H9 (cell line): ENCODE measurements at regions not wholly inside any gene's neighbourhood (a gene's known extent, or its start where the extent isn't known, plus 50 kb on each side); places are given as distances from the start of the nearest gene placed in this dataset.

Experiments used
- DNase-seq: peaks from one replicate; pipeline ENCODE4 v3.0.0-alpha.2; 2017
- H2AFZ ChIP-seq: one replicate; pipeline ENCODE4 v1.6.1; 2013; ENCODE audit warnings: mild to moderate bottlenecking, low read length, control low read depth, moderate library complexity
- H2AK5ac ChIP-seq: 2 replicates; pipeline ENCODE4 v1.6.1; 2013; ENCODE audit warnings: low read length, control low read depth, mixed read lengths; ENCODE audit not compliant: insufficient read length
- H2BK120ac ChIP-seq: one replicate; pipeline ENCODE4 v1.6.1; 2013; ENCODE audit warnings: low read depth, mild to moderate bottlenecking, low read length, control low read depth, inconsistent platforms; ENCODE audit not compliant: poor library complexity, severe bottlenecking
- H2BK12ac ChIP-seq: 2 replicates; pipeline ENCODE4 v1.6.1; 2013; ENCODE audit warnings: low read length, control low read depth, mixed read lengths, low read depth; ENCODE audit not compliant: insufficient read length
- H2BK15ac ChIP-seq: 2 replicates; pipeline ENCODE4 v1.6.1; 2013; ENCODE audit warnings: low read depth, low read length, control low read depth
- H2BK20ac ChIP-seq: one replicate; pipeline ENCODE4 v1.6.1; 2013; ENCODE audit warnings: low read depth, mild to moderate bottlenecking, low read length, control low read depth, inconsistent platforms; ENCODE audit not compliant: poor library complexity, severe bottlenecking
- H2BK5ac ChIP-seq: 2 replicates; pipeline ENCODE4 v1.6.1; 2013; ENCODE audit warnings: low read length, control low read depth, mixed read lengths; ENCODE audit not compliant: insufficient read length
- H3K14ac ChIP-seq: 2 replicates; pipeline ENCODE4 v1.6.1; 2013; ENCODE audit warnings: low read length, control low read depth; ENCODE audit not compliant: insufficient read depth
- H3K18ac ChIP-seq: 2 replicates; pipeline ENCODE4 v1.6.1; 2013; ENCODE audit warnings: low read depth, mild to moderate bottlenecking, mixed read lengths, low read length, control low read depth; ENCODE audit not compliant: insufficient read length
- H3K23ac ChIP-seq: 2 replicates; pipeline ENCODE4 v1.6.1; 2013; ENCODE audit warnings: low read length, control low read depth, mixed read lengths, low read depth; ENCODE audit not compliant: insufficient read length
- H3K23me2 ChIP-seq: 2 replicates; pipeline ENCODE4 v1.6.1; 2013; ENCODE audit warnings: low read depth, mild to moderate bottlenecking, mixed read lengths, low read length, control low read depth; ENCODE audit not compliant: insufficient read length, poor library complexity, severe bottlenecking
- H3K27ac ChIP-seq: 2 replicates; pipeline ENCODE4 v1.5.1; 2013; ENCODE audit warnings: low read length, control low read depth, mixed read lengths, low read depth; ENCODE audit not compliant: insufficient read length
- H3K27me3 ChIP-seq: 2 replicates; pipeline ENCODE4 v1.6.1; 2013; ENCODE audit warnings: low read length, control low read depth, inconsistent platforms; ENCODE audit not compliant: insufficient read depth
- H3K4ac ChIP-seq: 2 replicates; pipeline ENCODE4 v1.6.1; 2013; ENCODE audit warnings: low read depth, mild to moderate bottlenecking, control low read depth, inconsistent platforms, low read length, moderate library complexity
- H3K4me1 ChIP-seq: 2 replicates; pipeline ENCODE4 v1.6.1; 2013; ENCODE audit warnings: low read length, control low read depth, inconsistent platforms; ENCODE audit not compliant: insufficient read depth
- H3K4me2 ChIP-seq: 2 replicates; pipeline ENCODE4 v1.6.1; 2013; ENCODE audit warnings: low read length, control low read depth, mixed read lengths; ENCODE audit not compliant: insufficient read length, insufficient read depth
- H3K56ac ChIP-seq: 2 replicates; pipeline ENCODE4 v1.6.1; 2013; ENCODE audit warnings: low read depth, mild to moderate bottlenecking, mixed read lengths, low read length, control low read depth; ENCODE audit not compliant: insufficient read length
- H3K79me1 ChIP-seq: 2 replicates; pipeline ENCODE4 v1.6.1; 2013; ENCODE audit warnings: low read depth, mild to moderate bottlenecking, moderate library complexity, low read length, control low read depth, inconsistent platforms; ENCODE audit not compliant: insufficient read depth, poor library complexity, severe bottlenecking
- H3K79me2 ChIP-seq: 2 replicates; pipeline ENCODE4 v1.6.1; 2013; ENCODE audit warnings: low read length, control low read depth, inconsistent platforms; ENCODE audit not compliant: insufficient read depth
- H3K9ac ChIP-seq: 2 replicates; pipeline ENCODE4 v1.6.1; 2013; ENCODE audit warnings: low read length, control low read depth, mixed read lengths; ENCODE audit not compliant: insufficient read length; ENCODE audit errors: extremely low read depth
- H3K9me3 ChIP-seq: one replicate; pipeline ENCODE4 v1.6.1; 2013; ENCODE audit warnings: low read depth, low read length, inconsistent platforms; ENCODE audit not compliant: control insufficient read depth
- H3T11ph ChIP-seq: one replicate; pipeline ENCODE4 v1.6.1; 2013; ENCODE audit warnings: mild to moderate bottlenecking, low read length, control low read depth, inconsistent platforms
- H4K20me1 ChIP-seq: one replicate; pipeline ENCODE4 v1.6.1; 2013; ENCODE audit not compliant: control insufficient read depth, insufficient read length, insufficient read depth
- H4K5ac ChIP-seq: 2 replicates; pipeline ENCODE4 v1.6.1; 2013; ENCODE audit warnings: low read depth, mild to moderate bottlenecking, mixed read lengths, low read length, control low read depth; ENCODE audit not compliant: insufficient read length
- H4K8ac ChIP-seq: replicated peaks from 2 replicates; pipeline ENCODE4 v1.6.1; 2013; ENCODE audit warnings: low read length, control low read depth, mixed read lengths, low read depth; ENCODE audit not compliant: insufficient read length
- H4K91ac ChIP-seq: 2 replicates; pipeline ENCODE4 v1.6.1; 2013; ENCODE audit warnings: low read depth, mild to moderate bottlenecking, moderate library complexity, mixed read lengths, low read length, control low read depth; ENCODE audit not compliant: insufficient read length
- H3K27ac Mint-ChIP-seq, 3 experiments: 2 replicates in 2 of 3; 3 replicates in 1 of 3; pipeline ENCODE4 v1.8.0; 2020 to 2021; ENCODE audit warnings: mixed read lengths in 3 of 3, mild to moderate bottlenecking in 1 of 3, moderate library complexity in 1 of 3
- H3K27me3 Mint-ChIP-seq: 2 replicates; pipeline ENCODE4 v1.8.0; 2021; ENCODE audit warnings: low read depth, mild to moderate bottlenecking, moderate library complexity, mixed read lengths
- H3K36me3 Mint-ChIP-seq, 3 experiments: 2 replicates in 2 of 3; 3 replicates in 1 of 3; pipeline ENCODE4 v1.8.0; 2020 to 2021; ENCODE audit warnings: low read depth in 3 of 3, mixed read lengths in 3 of 3; ENCODE audit not compliant: insufficient read depth in 1 of 3
- H3K4me1 Mint-ChIP-seq, 2 experiments: 2 replicates each; pipeline ENCODE4 v1.8.0; 2020; ENCODE audit warnings: mixed read lengths in 2 of 2
- H3K4me3 Mint-ChIP-seq, 2 experiments: 2 replicates in 1 of 2; 3 replicates in 1 of 2; pipeline ENCODE4 v1.8.0; 2020 to 2021; ENCODE audit warnings: mild to moderate bottlenecking in 2 of 2, mixed read lengths in 2 of 2, moderate library complexity in 1 of 2
- H3K9me3 Mint-ChIP-seq, 2 experiments: 2 replicates in 1 of 2; 3 replicates in 1 of 2; pipeline ENCODE4 v1.8.0; 2020; ENCODE audit warnings: mild to moderate bottlenecking in 2 of 2, mixed read lengths in 2 of 2, moderate library complexity in 1 of 2
- TF ChIP-seq, protein P1 (sequence below): fragments of 200-600 bp; sonication (generic); conservative IDR thresholded peaks from 3 replicates; pipeline ENCODE4 v1.8.0; 2021; ENCODE audit warnings: antibody characterized with exemption, mild to moderate bottlenecking

- no peaks in the 10 kb centered on the region for H4K20me1 ChIP-seq
- no peak overlapping the region for H4K5ac ChIP-seq
- no peak overlapping the region for H3K4me3 Mint-ChIP-seq
- no peaks in the 10 kb centered on the region for H3K27me3 Mint-ChIP-seq
- no peak overlapping the region for H3K4me2 ChIP-seq
- no peak overlapping the region for H2BK20ac ChIP-seq
- H3K23me2 ChIP-seq = no peaks in the 10 kb centered on the region
- H3K27ac ChIP-seq = no peak overlapping the region
- peaks cover 3 to 4% of the 10 kb centered on the region in 2 experiments; a peak in 2 of 5 replicates for H3K9me3 Mint-ChIP-seq
- H2BK5ac ChIP-seq = no peak overlapping the region
- H3K23ac ChIP-seq = no peak overlapping the region
- no peak overlapping the region for H4K91ac ChIP-seq
- no peaks in the 10 kb centered on the region for H3K27me3 ChIP-seq
- H3T11ph ChIP-seq = no peak overlapping the region
- no peaks in the 10 kb centered on the region for H3K79me1 ChIP-seq
- H3K4me1 ChIP-seq = no peaks in the 10 kb centered on the region
- no peak overlapping the region for H2BK120ac ChIP-seq
- no peak overlapping the region for H3K27ac Mint-ChIP-seq
- TF ChIP-seq, protein P1, sequence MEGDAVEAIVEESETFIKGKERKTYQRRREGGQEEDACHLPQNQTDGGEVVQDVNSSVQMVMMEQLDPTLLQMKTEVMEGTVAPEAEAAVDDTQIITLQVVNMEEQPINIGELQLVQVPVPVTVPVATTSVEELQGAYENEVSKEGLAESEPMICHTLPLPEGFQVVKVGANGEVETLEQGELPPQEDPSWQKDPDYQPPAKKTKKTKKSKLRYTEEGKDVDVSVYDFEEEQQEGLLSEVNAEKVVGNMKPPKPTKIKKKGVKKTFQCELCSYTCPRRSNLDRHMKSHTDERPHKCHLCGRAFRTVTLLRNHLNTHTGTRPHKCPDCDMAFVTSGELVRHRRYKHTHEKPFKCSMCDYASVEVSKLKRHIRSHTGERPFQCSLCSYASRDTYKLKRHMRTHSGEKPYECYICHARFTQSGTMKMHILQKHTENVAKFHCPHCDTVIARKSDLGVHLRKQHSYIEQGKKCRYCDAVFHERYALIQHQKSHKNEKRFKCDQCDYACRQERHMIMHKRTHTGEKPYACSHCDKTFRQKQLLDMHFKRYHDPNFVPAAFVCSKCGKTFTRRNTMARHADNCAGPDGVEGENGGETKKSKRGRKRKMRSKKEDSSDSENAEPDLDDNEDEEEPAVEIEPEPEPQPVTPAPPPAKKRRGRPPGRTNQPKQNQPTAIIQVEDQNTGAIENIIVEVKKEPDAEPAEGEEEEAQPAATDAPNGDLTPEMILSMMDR = no peak
- H2AFZ ChIP-seq = no peak overlapping the region
- no peak overlapping the region for H3K14ac ChIP-seq
- H3K9ac ChIP-seq = no peak overlapping the region
- H3K18ac ChIP-seq = no peak overlapping the region
- no peak overlapping the region for H2BK15ac ChIP-seq
- H3K36me3 Mint-ChIP-seq = peaks cover 0 to 4% (median 3%) of the 10 kb centered on the region in 3 experiments; a peak in 2 of 7 replicates
- no peak overlapping the region for H3K4ac ChIP-seq
- no peak overlapping the region for H2BK12ac ChIP-seq
- no peak overlapping the region for H4K8ac ChIP-seq
- no peaks in the 10 kb centered on the region for H3K79me2 ChIP-seq
- H2AK5ac ChIP-seq = no peak overlapping the region
- H3K9me3 ChIP-seq = no peaks in the 10 kb centered on the region
- DNase-seq = no peak
- H3K4me1 Mint-ChIP-seq = peaks cover 18 to 20% of the 10 kb centered on the region in 2 experiments
- H3K56ac ChIP-seq = no peak overlapping the region
Observed at GRCh38 chr3:169009453-169009852, 654.1 kb downstream of the MECOM start.
